ENCODE measurements at regions not wholly inside any gene's neighbourhood (a gene's known extent, or its start where the extent isn't known, plus 50 kb on each side); places are given as distances from the start of the nearest gene placed in this dataset.
"Not testable (repeated sequence)": the region's sequence is repeated elsewhere in the genome, so short reads cannot be mapped to it uniquely, and the experiment has no call there.

GRCh38 chr2:8348911-8349310 is 332.9 kb upstream of the ID2 start:
- not testable (repeated sequence) for TF ChIP-seq ZXDB, ZNF585B (tag by site-specific recombination; IDR thresholded peaks at IDR 0.05)
